Astrocyte (in vitro differentiated cells and primary cell): ENCODE measurements at regions not wholly inside any gene's neighbourhood (a gene's known extent, or its start where the extent isn't known, plus 50 kb on each side); places are given as distances from the start of the nearest gene placed in this dataset.

Experiments
- EZH2 ChIP-seq: IDR thresholded peaks from 2 replicates; pipeline ENCODE4 v1.6.1; 2012; ENCODE audit warnings: mild to moderate bottlenecking, low read length, inconsistent platforms; ENCODE audit not compliant: insufficient read depth
- TF ChIP-seq, protein P1 (sequence below): IDR thresholded peaks from 2 replicates; pipeline ENCODE4 v1.5.1; 2011; ENCODE audit warnings: low read depth, mild to moderate bottlenecking, inconsistent platforms, low read length, moderate library complexity; ENCODE audit not compliant: insufficient read depth

- TF ChIP-seq EZH2 = no peak
- TF ChIP-seq, protein P1, sequence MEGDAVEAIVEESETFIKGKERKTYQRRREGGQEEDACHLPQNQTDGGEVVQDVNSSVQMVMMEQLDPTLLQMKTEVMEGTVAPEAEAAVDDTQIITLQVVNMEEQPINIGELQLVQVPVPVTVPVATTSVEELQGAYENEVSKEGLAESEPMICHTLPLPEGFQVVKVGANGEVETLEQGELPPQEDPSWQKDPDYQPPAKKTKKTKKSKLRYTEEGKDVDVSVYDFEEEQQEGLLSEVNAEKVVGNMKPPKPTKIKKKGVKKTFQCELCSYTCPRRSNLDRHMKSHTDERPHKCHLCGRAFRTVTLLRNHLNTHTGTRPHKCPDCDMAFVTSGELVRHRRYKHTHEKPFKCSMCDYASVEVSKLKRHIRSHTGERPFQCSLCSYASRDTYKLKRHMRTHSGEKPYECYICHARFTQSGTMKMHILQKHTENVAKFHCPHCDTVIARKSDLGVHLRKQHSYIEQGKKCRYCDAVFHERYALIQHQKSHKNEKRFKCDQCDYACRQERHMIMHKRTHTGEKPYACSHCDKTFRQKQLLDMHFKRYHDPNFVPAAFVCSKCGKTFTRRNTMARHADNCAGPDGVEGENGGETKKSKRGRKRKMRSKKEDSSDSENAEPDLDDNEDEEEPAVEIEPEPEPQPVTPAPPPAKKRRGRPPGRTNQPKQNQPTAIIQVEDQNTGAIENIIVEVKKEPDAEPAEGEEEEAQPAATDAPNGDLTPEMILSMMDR = no peak
Observed at GRCh38 chr12:46553266-46553665, 180.7 kb upstream of the SLC38A2 start.
